OCI-LY7 (cell line): ENCODE measurements at regions not wholly inside any gene's neighbourhood (a gene's known extent, or its start where the extent isn't known, plus 50 kb on each side); places are given as distances from the start of the nearest gene placed in this dataset.
"Not testable (repeated sequence)": the region's sequence is repeated elsewhere in the genome, so short reads cannot be mapped to it uniquely, and the experiment has no call there.

Experiments used
- BruUV-seq: library from RNA; stranded (reverse); fragments of 400-500 nt; replicated peaks from 2 replicates; lab custom pipeline; 2021; lab: Mats Ljungman, UMichigan
- CTCF ChIA-PET: fragments of 300-600 bp; sonication (Branson Sonifier 250); formaldehyde crosslinking; loops from one replicate; lab custom pipeline; 2022; ENCODE audit warnings: antibody characterized with exemption; ENCODE audit not compliant: unreplicated experiment; lab: Charles Lee
- POLR2A ChIA-PET: fragments of 300-600 bp; sonication (Branson Sonifier 250); formaldehyde crosslinking; loops from one replicate; lab custom pipeline; 2022; ENCODE audit warnings: antibody characterized with exemption; lab: Charles Lee
- DNase-seq: peaks from one replicate; pipeline ENCODE4 v3.0.0-alpha.2; 2015; ENCODE audit warnings: low spot score
- H2AFZ ChIP-seq: fragments of 200-600 bp; sonication (generic), shearing (Covaris generic); 2 replicates; pipeline ENCODE4 v1.6.1; 2014; ENCODE audit warnings: mild to moderate bottlenecking, antibody characterized with exemption, low read length, moderate library complexity
- H3K27ac ChIP-seq: fragments of 200-600 bp; sonication (generic); 2 replicates; pipeline ENCODE4 v1.5.1; 2014; ENCODE audit warnings: mixed run types, low read depth, mild to moderate bottlenecking, moderate library complexity, low read length, inconsistent platforms; ENCODE audit not compliant: poor library complexity, severe bottlenecking
- H3K36me3 ChIP-seq: fragments of 200-600 bp; sonication (generic); 2 replicates; pipeline ENCODE4 v1.6.1; 2014; ENCODE audit warnings: mild to moderate bottlenecking, antibody characterized with exemption, low read length, moderate library complexity, mixed read lengths; ENCODE audit not compliant: insufficient read depth
- H3K4me1 ChIP-seq: fragments of 200-600 bp; sonication (generic); 2 replicates; pipeline ENCODE4 v1.5.1; 2014; ENCODE audit warnings: mild to moderate bottlenecking, low read length; ENCODE audit not compliant: insufficient read depth, poor library complexity, severe bottlenecking
- H3K4me2 ChIP-seq: fragments of 200-600 bp; sonication (generic); 2 replicates; pipeline ENCODE4 v1.6.1; 2014; ENCODE audit warnings: mild to moderate bottlenecking, low read length
- H3K4me3 ChIP-seq: fragments of 200-600 bp; sonication (generic); 2 replicates; pipeline ENCODE4 v1.5.1; 2014; ENCODE audit warnings: mild to moderate bottlenecking, low read depth, low read length; ENCODE audit not compliant: poor library complexity, severe bottlenecking
- H3K79me2 ChIP-seq: fragments of 200-600 bp; sonication (generic); 2 replicates; pipeline ENCODE4 v1.6.1; 2016; ENCODE audit warnings: low read depth, mild to moderate bottlenecking, low read length, moderate library complexity, mixed read lengths; ENCODE audit not compliant: insufficient read depth
- H3K9me2 ChIP-seq: fragments of 200-600 bp; sonication (generic); 2 replicates; pipeline ENCODE4 v1.6.1; 2016; ENCODE audit warnings: mild to moderate bottlenecking, low read length, mixed read lengths; ENCODE audit not compliant: insufficient read depth
- H3K9me3 ChIP-seq: fragments of 200-600 bp; sonication (generic); 2 replicates; pipeline ENCODE4 v1.6.1; 2014; ENCODE audit warnings: mild to moderate bottlenecking, mixed run types, low read length, mixed read lengths
- H4K20me1 ChIP-seq: fragments of 200-600 bp; sonication (generic); 2 replicates; pipeline ENCODE4 v1.6.1; 2014; ENCODE audit warnings: mild to moderate bottlenecking, antibody characterized with exemption, low read length, moderate library complexity, mixed read lengths; ENCODE audit not compliant: insufficient read depth
- CTCF ChIP-seq: fragments of 200-600 bp; sonication (generic); conservative IDR thresholded peaks from 2 replicates; pipeline ENCODE4 v1.5.1; 2014; ENCODE audit warnings: mild to moderate bottlenecking, antibody characterized with exemption, low read length, moderate library complexity, mixed read lengths
- EZH2phosphoT487 ChIP-seq: fragments of 200-600 bp; sonication (generic); IDR thresholded peaks from 2 replicates; pipeline ENCODE4 v1.6.1; 2018; ENCODE audit warnings: low read depth, borderline replicate concordance, mild to moderate bottlenecking, mixed run types, antibody characterized with exemption, low read length, moderate library complexity, mixed read lengths
- intact Hi-C: fragments of 100-400 bp; cut with micrococcal nuclease; formaldehyde crosslinking; loops from one replicate; pipeline ENCODE4 v1.10.0; 2022; ENCODE audit not compliant: unreplicated experiment

DNA sequence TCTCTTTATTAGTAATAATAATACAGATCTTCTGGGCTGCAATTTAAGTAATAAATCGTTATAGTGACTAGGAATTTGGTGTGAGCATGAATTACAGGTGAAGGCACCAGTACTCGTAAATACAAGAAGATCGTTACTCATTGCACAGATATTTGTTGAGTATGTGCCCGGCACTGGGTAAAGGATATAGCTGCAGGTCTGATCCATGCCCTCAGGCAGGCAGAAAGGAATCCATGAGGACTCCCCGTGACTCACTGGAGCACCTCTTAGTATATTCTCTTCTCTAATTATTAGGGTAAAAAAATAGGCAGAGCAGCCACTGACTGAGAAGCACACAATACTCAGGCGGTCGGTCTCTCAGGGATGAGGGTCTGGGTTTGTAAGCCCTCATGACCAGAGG lies 868.3 kb downstream of the RAB28 start:
- H3K79me2 ChIP-seq, result no peaks in the 10 kb centered on the region
- intact Hi-C loops, result no loop called here
- H3K4me2 ChIP-seq, result no peak overlapping the region
- BruUV-seq, result no TSS peak
- no peak overlapping the region for H3K4me3 ChIP-seq
- POLR2A ChIA-PET, result no interaction called here
- CTCF ChIA-PET, result no interaction called here
- no peak overlapping the region for H2AFZ ChIP-seq
- DNase-seq, result no peak
- H3K4me1 ChIP-seq, result no peaks in the 10 kb centered on the region
- H3K9me3 ChIP-seq, result no peaks in the 10 kb centered on the region
- no peak overlapping the region for H3K27ac ChIP-seq
- no peaks in the 10 kb centered on the region for H3K36me3 ChIP-seq
- no peak for TF ChIP-seq CTCF
- H3K9me2 ChIP-seq, result no peaks in the 10 kb centered on the region
- no peaks in the 10 kb centered on the region for H4K20me1 ChIP-seq

DNA sequence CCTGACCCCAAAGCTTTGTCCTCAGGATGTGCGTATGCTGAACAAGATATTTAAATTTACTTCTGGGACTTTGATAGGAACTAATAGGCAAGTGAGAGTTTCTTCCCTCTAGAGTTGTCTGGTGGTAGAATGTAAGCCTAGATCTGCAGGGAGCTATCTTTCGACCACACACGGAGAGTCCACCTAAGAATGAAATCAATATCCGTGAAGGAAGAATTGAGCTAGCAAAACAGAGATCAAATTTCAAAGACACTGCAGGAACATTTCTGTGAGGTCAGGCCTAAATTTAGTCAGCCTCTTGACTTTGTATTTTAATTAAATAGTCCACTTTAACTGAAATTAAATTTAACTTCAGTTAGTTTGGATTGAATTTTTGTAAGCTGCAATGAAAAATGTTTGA lies 871.3 kb downstream of the RAB28 start:
- no peaks in the 10 kb centered on the region for H4K20me1 ChIP-seq
- ChIA-PET POLR2A (interaction anchor here (0.6 kb wide), 1 partner anchor 1238 kb away, joined by 3 read pairs; no protein-coding TSS in a partner anchor), CTCF (no interaction called here)
- intact Hi-C loops, result no loop called here
- H3K4me1 ChIP-seq, result no peaks in the 10 kb centered on the region
- no peak for DNase-seq
- H3K9me3 ChIP-seq, result no peaks in the 10 kb centered on the region
- H3K4me3 ChIP-seq, result no peak overlapping the region
- TF ChIP-seq EZH2phosphoT487, result no peak
- no peak for TF ChIP-seq CTCF
- H3K4me2 ChIP-seq, result no peak overlapping the region
- H3K27ac ChIP-seq, result no peak overlapping the region
- H3K79me2 ChIP-seq, result no peaks in the 10 kb centered on the region
- H3K36me3 ChIP-seq, result no peaks in the 10 kb centered on the region
- no TSS peak for BruUV-seq
- no peak overlapping the region for H2AFZ ChIP-seq
- H3K9me2 ChIP-seq, result no peaks in the 10 kb centered on the region

GRCh38 chr4:12609212-12609875 lies 874.8 kb downstream of the RAB28 start:
- H3K4me2 ChIP-seq, POLR2A ChIA-PET, intact Hi-C loops, BruUV-seq, DNase-seq, H3K36me3 ChIP-seq, H2AFZ ChIP-seq, H3K9me2 ChIP-seq, H3K9me3 ChIP-seq, H3K79me2 ChIP-seq, H4K20me1 ChIP-seq, H3K27ac ChIP-seq, H3K4me1 ChIP-seq, H3K4me3 ChIP-seq, CTCF ChIA-PET: not testable (repeated sequence)
